ENCODE measurements at regions not wholly inside any gene's neighbourhood (a gene's known extent, or its start where the extent isn't known, plus 50 kb on each side); places are given as distances from the start of the nearest gene placed in this dataset.

DNA sequence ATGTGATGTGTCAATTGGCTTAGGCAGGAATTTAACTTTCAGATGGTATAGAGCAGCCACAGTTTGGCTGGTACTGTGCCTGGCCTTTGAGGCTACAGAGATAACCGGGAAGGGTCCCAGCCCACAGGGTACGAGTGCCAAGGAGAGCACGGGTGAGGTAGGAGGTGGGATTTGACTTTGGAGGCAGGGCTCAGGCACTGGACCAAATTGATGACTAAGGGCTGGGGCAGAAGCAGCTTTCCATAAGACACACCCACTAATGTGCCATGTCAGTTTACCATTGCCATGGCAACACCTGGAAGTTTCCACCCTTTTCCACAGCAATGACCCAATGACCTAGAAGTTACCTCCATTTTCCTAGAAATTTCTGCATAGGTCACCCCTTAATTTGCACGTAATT, 466.2 kb downstream of the TSHZ3 start:
- Histone ChIP-seq H2AFZ (ENCODE audit: low read length) (no peak overlapping the region), H3K18ac (ENCODE audit: extremely low read depth, low read length) (no peak overlapping the region), H2AK5ac (ENCODE audit: low read depth, low read length) (no peak overlapping the region), H3K79me1 (ENCODE audit: low read depth, low read length) (no peaks in the 10 kb centered on the region), H3K23ac (ENCODE audit: insufficient read length) (no peak overlapping the region), H3K23me2 (ENCODE audit: low read depth, low read length) (no peaks in the 10 kb centered on the region), H3K4ac (replicated peaks; ENCODE audit: insufficient read length, low read depth, low read length) (no peak overlapping the region), H2BK120ac (replicated peaks; ENCODE audit: low read depth, low read length) (no peak overlapping the region), H3K9me3 (ENCODE audit: insufficient read depth in 2 of 2, low read depth in 1 of 2, low read length in 1 of 2) (0 out of 4 replicates have a peak, but pooled peaks cover 0 to 2% of the 10 kb centered on the region in 2 experiments), H4K20me1 (replicated peaks in 1 of 2; ENCODE audit: control insufficient read depth in 1 of 2, insufficient read depth in 2 of 2, low read length in 2 of 2) (no peaks in the 10 kb centered on the region), H3K9ac (replicated peaks in 1 of 4; ENCODE audit: extremely low read depth in 1 of 4, low read depth in 3 of 4, low read length in 3 of 4) (no peak overlapping the region), H2BK15ac (ENCODE audit: low read length) (no peak overlapping the region), H4K8ac (ENCODE audit: extremely low read depth, insufficient read depth, low read length) (no peak overlapping the region), H3K56ac (replicated peaks; ENCODE audit: insufficient read length, low read depth, low read length) (no peak overlapping the region), H3K4me1 (replicated peaks in 1 of 4; ENCODE audit: control insufficient read depth in 3 of 4, insufficient read depth in 4 of 4, low read length in 3 of 4) (peaks cover 0 to 2% (median 0%) of the 10 kb centered on the region in 4 experiments; a peak in 1 of 7 replicates), H3K27ac (ENCODE audit: low read depth, low read length) (no peak overlapping the region), H3K14ac (ENCODE audit: insufficient read length) (no peak overlapping the region), H3K27me3 (replicated peaks in 1 of 4; ENCODE audit: control insufficient read depth in 3 of 4, extremely low read depth in 1 of 4, insufficient read depth in 3 of 4, low read length in 3 of 4) (no peaks in the 10 kb centered on the region), H4K5ac (ENCODE audit: insufficient read length, low read depth, low read length) (no peak overlapping the region), H4K91ac (replicated peaks; ENCODE audit: insufficient read length, low read length) (no peak overlapping the region), H2BK12ac (ENCODE audit: low read depth, low read length) (no peak overlapping the region), H3K4me3 (ENCODE audit: extremely low read depth in 1 of 4, insufficient read depth in 2 of 4, low read depth in 3 of 4, low read length in 4 of 4) (no peak overlapping the region), H2BK20ac (ENCODE audit: low read length) (no peak overlapping the region), H3K36me3 (ENCODE audit: control insufficient read depth in 2 of 4, insufficient read depth in 4 of 4, low read length in 3 of 4) (no peaks in the 10 kb centered on the region), H3K79me2 (ENCODE audit: control insufficient read depth in 1 of 2, insufficient read depth in 2 of 2, low read length in 2 of 2) (no peaks in the 10 kb centered on the region), H3K4me2 (ENCODE audit: insufficient read depth in 1 of 2, low read depth in 2 of 2, low read length in 2 of 2) (no peak overlapping the region), H2BK5ac (ENCODE audit: low read depth, low read length) (no peak overlapping the region)
- DNase-seq (ENCODE audit: low read depth in 1 of 2, low spot score in 2 of 2) (no peak), FAIRE-seq (no peak)
- ChIA-PET POLR2A (ENCODE audit: partially characterized antibody) (no interaction called here), CTCF (ENCODE audit: partially characterized antibody) (interaction anchor here (1.1 to 2.0 kb wide), 8 partner anchors 8 to 214 kb away, joined by 3 to 7 read pairs (median 4); no protein-coding TSS in a partner anchor)
- 98% methylated on average over 4 of the region's 4 CpGs; no CpG with 5 or more reads in 1 of the 2 experiments for WGBS, 2 experiments (ENCODE audit: extremely low coverage in 1 of 2, insufficient coverage in 1 of 2, insufficient read length in 1 of 2, insufficient replicate concordance in 2 of 2, low coverage in 1 of 2, low lambda C conversion rate in 2 of 2, missing lambda C conversion rate in 1 of 2)
- no peak for TF ChIP-seq SP4 (IDR thresholded peaks at IDR 0.05; ENCODE audit: low read length)
- no peak for TF ChIP-seq MAFK (IDR thresholded peaks at IDR 0.05; ENCODE audit: low read depth, low read length)
- TF ChIP-seq, protein P1, sequence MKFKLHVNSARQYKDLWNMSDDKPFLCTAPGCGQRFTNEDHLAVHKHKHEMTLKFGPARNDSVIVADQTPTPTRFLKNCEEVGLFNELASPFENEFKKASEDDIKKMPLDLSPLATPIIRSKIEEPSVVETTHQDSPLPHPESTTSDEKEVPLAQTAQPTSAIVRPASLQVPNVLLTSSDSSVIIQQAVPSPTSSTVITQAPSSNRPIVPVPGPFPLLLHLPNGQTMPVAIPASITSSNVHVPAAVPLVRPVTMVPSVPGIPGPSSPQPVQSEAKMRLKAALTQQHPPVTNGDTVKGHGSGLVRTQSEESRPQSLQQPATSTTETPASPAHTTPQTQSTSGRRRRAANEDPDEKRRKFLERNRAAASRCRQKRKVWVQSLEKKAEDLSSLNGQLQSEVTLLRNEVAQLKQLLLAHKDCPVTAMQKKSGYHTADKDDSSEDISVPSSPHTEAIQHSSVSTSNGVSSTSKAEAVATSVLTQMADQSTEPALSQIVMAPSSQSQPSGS (IDR thresholded peaks at IDR 0.05; ENCODE audit: low read length), result no peak
- TF ChIP-seq BCL11A (IDR thresholded peaks at IDR 0.05; ENCODE audit: low read depth in 2 of 2, low read length in 2 of 2), result no peak
- no peak for TF ChIP-seq SIN3A (conservative IDR thresholded peaks at IDR 0.05 in 1 of 2, IDR thresholded peaks at IDR 0.05 in 1 of 2; ENCODE audit: low read depth in 1 of 2, low read length in 2 of 2)
- no peak for TF ChIP-seq EP300 (IDR thresholded peaks at IDR 0.05; ENCODE audit: borderline replicate concordance in 1 of 2, low read depth in 2 of 2, low read length in 2 of 2)
- TF ChIP-seq, protein P2, sequence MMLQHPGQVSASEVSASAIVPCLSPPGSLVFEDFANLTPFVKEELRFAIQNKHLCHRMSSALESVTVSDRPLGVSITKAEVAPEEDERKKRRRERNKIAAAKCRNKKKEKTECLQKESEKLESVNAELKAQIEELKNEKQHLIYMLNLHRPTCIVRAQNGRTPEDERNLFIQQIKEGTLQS (IDR thresholded peaks at IDR 0.05; ENCODE audit: insufficient read depth, low read depth, low read length), result no peak
- no peak for TF ChIP-seq BACH1 (IDR thresholded peaks at IDR 0.05; ENCODE audit: low read length)
- no peak for TF ChIP-seq CHD2 (IDR thresholded peaks at IDR 0.05; ENCODE audit: low read length)
- TF ChIP-seq ASH2L (IDR thresholded peaks at IDR 0.05; ENCODE audit: low read length), result no peak
- no peak for TF ChIP-seq CREB1 (IDR thresholded peaks at IDR 0.05)
- TF ChIP-seq KDM4A (IDR thresholded peaks at IDR 0.05; ENCODE audit: low read depth, low read length, severe bottlenecking), result no peak
- TF ChIP-seq SIX5 (IDR thresholded peaks at IDR 0.05; ENCODE audit: low read depth, low read length), result no peak
